WTC11 (cell line): ENCODE measurements at regions not wholly inside any gene's neighbourhood (a gene's known extent, or its start where the extent isn't known, plus 50 kb on each side); places are given as distances from the start of the nearest gene placed in this dataset.

Experiments
- AFF4 ChIP-seq: sonication (generic); formaldehyde crosslinking; IDR thresholded peaks from 2 replicates; pipeline ENCODE4 v1.8.1; 2023; ENCODE audit warnings: mild to moderate bottlenecking, missing genetic modification reagents, borderline replicate concordance
- ATF3 ChIP-seq: sonication (generic); formaldehyde crosslinking; conservative IDR thresholded peaks from 2 replicates; pipeline ENCODE4 v1.8.1; 2022; ENCODE audit warnings: mild to moderate bottlenecking, missing genetic modification reagents
- CREB1 ChIP-seq: sonication (generic); formaldehyde crosslinking; IDR thresholded peaks from 2 replicates; pipeline ENCODE4 v1.8.0; 2023; ENCODE audit warnings: mild to moderate bottlenecking, missing genetic modification reagents
- CTCF ChIP-seq: fragments of 200-600 bp; IDR thresholded peaks from 2 replicates; pipeline ENCODE4 v1.8.0; 2022; ENCODE audit warnings: antibody characterized with exemption
- FOXJ3 ChIP-seq: sonication (generic); formaldehyde crosslinking; IDR thresholded peaks from 2 replicates; pipeline ENCODE4 v1.9.0; 2021; ENCODE audit warnings: missing genetic modification reagents, mild to moderate bottlenecking, borderline replicate concordance
- FOXK1 ChIP-seq: sonication (generic); formaldehyde crosslinking; IDR thresholded peaks from 2 replicates; pipeline ENCODE4 v1.8.0; 2022; ENCODE audit warnings: mild to moderate bottlenecking, moderate library complexity, missing genetic modification reagents
- NFYB ChIP-seq: sonication (generic); formaldehyde crosslinking; conservative IDR thresholded peaks from 2 replicates; pipeline ENCODE4 v1.8.0; 2022; ENCODE audit warnings: low read depth, missing genetic modification reagents
- NR2C2 ChIP-seq: sonication (generic); formaldehyde crosslinking; IDR thresholded peaks from 2 replicates; pipeline ENCODE4 v1.8.0; 2022; ENCODE audit warnings: mild to moderate bottlenecking, missing genetic modification reagents
- NR3C1 ChIP-seq: sonication (generic); formaldehyde crosslinking; conservative IDR thresholded peaks from 2 replicates; pipeline ENCODE4 v1.8.1; 2023; ENCODE audit warnings: low read depth, mild to moderate bottlenecking, missing genetic modification reagents
- SP1 ChIP-seq: sonication (generic); formaldehyde crosslinking; conservative IDR thresholded peaks from 2 replicates; pipeline ENCODE4 v1.8.1; 2022; ENCODE audit warnings: missing genetic modification reagents
- ZNF423 ChIP-seq: fragments of 250-450 bp; sonication (Bioruptor Pico); IDR thresholded peaks from 2 replicates; pipeline ENCODE4 v2.1.2; 2022; ENCODE audit warnings: mild to moderate bottlenecking, moderate library complexity
- TF ChIP-seq, protein P1 (sequence below): sonication (generic); formaldehyde crosslinking; IDR thresholded peaks from 2 replicates; pipeline ENCODE4 v1.8.0; 2022; ENCODE audit warnings: mild to moderate bottlenecking, missing genetic modification reagents

- TF ChIP-seq CTCF: no peak
- TF ChIP-seq SP1 (CRISPR knock-in tag): no peak
- TF ChIP-seq FOXK1 (CRISPR knock-in tag): no peak
- TF ChIP-seq, protein P1, sequence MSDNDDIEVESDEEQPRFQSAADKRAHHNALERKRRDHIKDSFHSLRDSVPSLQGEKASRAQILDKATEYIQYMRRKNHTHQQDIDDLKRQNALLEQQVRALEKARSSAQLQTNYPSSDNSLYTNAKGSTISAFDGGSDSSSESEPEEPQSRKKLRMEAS (CRISPR knock-in tag): no peak
- no peak for TF ChIP-seq NR3C1 (CRISPR knock-in tag)
- no peak for TF ChIP-seq NR2C2 (CRISPR knock-in tag)
- TF ChIP-seq ZNF423: no peak
- no peak for TF ChIP-seq FOXJ3 (CRISPR knock-in tag)
- TF ChIP-seq ATF3: no peak
- no peak for TF ChIP-seq AFF4 (CRISPR knock-in tag)
- no peak for TF ChIP-seq CREB1 (CRISPR knock-in tag)
- TF ChIP-seq NFYB: no peak
Observed at GRCh38 chr5:124494540-124495116, 251.8 kb downstream of the ZNF608 start.
